Mesothelial cell of epicardium (in vitro differentiated cells): ENCODE measurements at regions not wholly inside any gene's neighbourhood (a gene's known extent, or its start where the extent isn't known, plus 50 kb on each side); places are given as distances from the start of the nearest gene placed in this dataset.
"Not testable (repeated sequence)": the region's sequence is repeated elsewhere in the genome, so short reads cannot be mapped to it uniquely, and the experiment has no call there.

ENCODE experiments used
- DNase-seq, 2 experiments: peaks; one replicate each; pipeline ENCODE4 v3.0.0; 2021; ENCODE audit warnings: low spot score in 2 of 2; ENCODE audit not compliant: unreplicated experiment in 2 of 2
- H3K27ac Mint-ChIP-seq: 2 replicates; pipeline ENCODE4 v1.8.0; 2021; ENCODE audit warnings: mixed read lengths
- H3K27me3 Mint-ChIP-seq: 2 replicates; pipeline ENCODE4 v1.8.0; 2021; ENCODE audit warnings: low read depth, mixed read lengths
- H3K36me3 Mint-ChIP-seq: 2 replicates; pipeline ENCODE4 v1.8.0; 2021; ENCODE audit warnings: mixed read lengths
- H3K4me1 Mint-ChIP-seq: 2 replicates; pipeline ENCODE4 v1.8.0; 2021; ENCODE audit warnings: mixed read lengths
- H3K4me3 Mint-ChIP-seq: 2 replicates; pipeline ENCODE4 v1.8.0; 2021; ENCODE audit warnings: mild to moderate bottlenecking, moderate library complexity, mixed read lengths
- H3K9me3 Mint-ChIP-seq: 2 replicates; pipeline ENCODE4 v1.8.0; 2021; ENCODE audit warnings: mixed read lengths
- TF ChIP-seq, protein P1 (sequence below): fragments of 200-600 bp; sonication (generic); IDR thresholded peaks from one replicate; pipeline ENCODE4 v1.5.0; 2021; ENCODE audit warnings: antibody characterized with exemption; ENCODE audit not compliant: unreplicated experiment

DNA sequence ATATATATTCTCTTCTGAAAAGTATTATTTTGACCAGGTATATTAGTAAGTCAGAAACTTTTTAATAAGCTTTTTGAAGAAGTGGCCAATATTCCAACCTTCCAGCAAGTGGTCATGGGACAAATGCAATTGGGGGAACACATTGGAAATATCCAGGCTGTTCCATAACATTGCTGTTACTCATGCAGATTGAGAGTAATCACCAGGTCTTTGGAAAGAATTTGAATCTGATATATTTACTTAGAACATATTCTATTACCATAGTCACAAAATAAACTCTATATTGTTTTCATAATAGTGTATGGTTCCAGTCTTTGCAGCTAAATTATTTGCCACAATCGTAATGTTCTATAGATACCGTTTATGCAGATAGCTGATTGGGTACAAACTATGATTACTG, 102.8 kb downstream of the TAF11L14 start:
- H3K27ac Mint-ChIP-seq: no peak overlapping the region
- H3K4me3 Mint-ChIP-seq: no peak overlapping the region
- H3K27me3 Mint-ChIP-seq: peaks cover 2% of the 10 kb centered on the region

GRCh38 chr5:17738446-17738845, 104.2 kb downstream of the TAF11L14 start:
- H3K4me3 Mint-ChIP-seq: no peak overlapping the region
- TF ChIP-seq, protein P1, sequence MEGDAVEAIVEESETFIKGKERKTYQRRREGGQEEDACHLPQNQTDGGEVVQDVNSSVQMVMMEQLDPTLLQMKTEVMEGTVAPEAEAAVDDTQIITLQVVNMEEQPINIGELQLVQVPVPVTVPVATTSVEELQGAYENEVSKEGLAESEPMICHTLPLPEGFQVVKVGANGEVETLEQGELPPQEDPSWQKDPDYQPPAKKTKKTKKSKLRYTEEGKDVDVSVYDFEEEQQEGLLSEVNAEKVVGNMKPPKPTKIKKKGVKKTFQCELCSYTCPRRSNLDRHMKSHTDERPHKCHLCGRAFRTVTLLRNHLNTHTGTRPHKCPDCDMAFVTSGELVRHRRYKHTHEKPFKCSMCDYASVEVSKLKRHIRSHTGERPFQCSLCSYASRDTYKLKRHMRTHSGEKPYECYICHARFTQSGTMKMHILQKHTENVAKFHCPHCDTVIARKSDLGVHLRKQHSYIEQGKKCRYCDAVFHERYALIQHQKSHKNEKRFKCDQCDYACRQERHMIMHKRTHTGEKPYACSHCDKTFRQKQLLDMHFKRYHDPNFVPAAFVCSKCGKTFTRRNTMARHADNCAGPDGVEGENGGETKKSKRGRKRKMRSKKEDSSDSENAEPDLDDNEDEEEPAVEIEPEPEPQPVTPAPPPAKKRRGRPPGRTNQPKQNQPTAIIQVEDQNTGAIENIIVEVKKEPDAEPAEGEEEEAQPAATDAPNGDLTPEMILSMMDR: no peak
- peaks cover 3% of the 10 kb centered on the region for H3K4me1 Mint-ChIP-seq

More for the DNA sequence above, 102.8 kb downstream of the TAF11L14 start:
- DNase-seq: no peak
- peaks cover 6% of the 10 kb centered on the region for H3K4me1 Mint-ChIP-seq
- TF ChIP-seq, protein P1: no peak
- H3K9me3 Mint-ChIP-seq: peaks cover 3% of the 10 kb centered on the region
- H3K36me3 Mint-ChIP-seq: no peaks in the 10 kb centered on the region

DNA sequence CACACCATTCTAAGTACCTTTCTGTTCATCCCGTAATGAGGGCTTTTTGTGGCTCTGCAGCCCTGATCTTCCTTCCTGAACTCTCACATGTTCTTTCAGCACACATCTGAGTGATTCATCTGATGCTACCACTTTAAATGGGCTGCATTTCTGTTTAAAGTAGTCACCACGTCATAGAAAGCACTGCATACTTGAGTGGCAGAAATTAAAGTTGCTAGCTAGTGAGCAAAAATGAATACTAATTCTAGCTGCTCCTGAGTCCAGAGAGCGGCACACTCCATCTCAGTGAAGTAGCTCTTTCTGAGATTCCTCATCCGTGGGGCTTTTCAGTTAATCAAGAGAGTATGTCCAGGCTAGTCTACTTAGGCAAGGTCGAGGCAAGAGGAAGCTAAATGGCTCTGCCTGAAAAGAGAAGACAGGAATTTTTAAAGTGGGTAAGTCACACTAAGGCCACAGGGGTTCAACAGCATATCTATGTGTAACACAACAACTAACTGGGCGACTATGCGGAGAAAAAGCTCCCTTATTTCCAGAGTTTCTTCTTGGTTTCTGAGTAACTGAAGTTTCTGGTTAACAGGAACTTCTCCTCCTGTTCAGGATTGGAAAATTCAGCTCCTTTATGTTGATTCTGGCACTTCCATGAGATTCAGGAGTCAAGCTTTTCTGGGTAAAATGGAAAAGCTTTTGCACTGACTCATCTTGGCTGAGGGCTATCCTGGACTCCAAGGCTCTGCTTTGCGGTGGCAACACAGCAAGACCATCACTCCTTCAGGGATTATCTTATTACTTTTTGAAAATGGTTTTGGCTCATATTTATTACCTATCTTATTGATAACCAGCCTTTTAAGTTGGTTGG, 109.5 kb downstream of the TAF11L14 start:
- Mint-ChIP-seq H3K36me3 (no peaks in the 10 kb centered on the region), H3K9me3 (no peaks in the 10 kb centered on the region), H3K4me3 (no peak overlapping the region), H3K27ac (peak overlapping the region; percentile 57), H3K4me1 (peaks cover 10% of the 10 kb centered on the region), H3K27me3 (no peaks in the 10 kb centered on the region)
- DNase-seq: no peak
- TF ChIP-seq, protein P1: no peak

More at GRCh38 chr5:17738446-17738845, 104.2 kb downstream of the TAF11L14 start:
- DNase-seq: no peak
- H3K9me3 Mint-ChIP-seq: peaks cover 3% of the 10 kb centered on the region
- peaks cover 2% of the 10 kb centered on the region for H3K27me3 Mint-ChIP-seq
- H3K36me3 Mint-ChIP-seq: no peaks in the 10 kb centered on the region
- H3K27ac Mint-ChIP-seq: no peak overlapping the region

- TF ChIP-seq, protein P1: no peak
- peaks cover 10% of the 10 kb centered on the region for H3K4me1 Mint-ChIP-seq
- no peak overlapping the region for H3K4me3 Mint-ChIP-seq
- no peaks in the 10 kb centered on the region for H3K36me3 Mint-ChIP-seq
- H3K27ac Mint-ChIP-seq: no peak overlapping the region
- no peaks in the 10 kb centered on the region for H3K9me3 Mint-ChIP-seq
- H3K27me3 Mint-ChIP-seq: no peaks in the 10 kb centered on the region
- no peak for DNase-seq
Measured at GRCh38 chr5:17748201-17748600, 113.9 kb downstream of the TAF11L14 start.

GRCh38 chr5:17748941-17749340, 114.7 kb downstream of the TAF11L14 start:
- Mint-ChIP-seq H3K9me3 (peaks cover under 1% of the 10 kb centered on the region), H3K4me3 (no peak overlapping the region), H3K27ac (no peak overlapping the region), H3K27me3 (no peaks in the 10 kb centered on the region), H3K36me3 (no peaks in the 10 kb centered on the region), H3K4me1 (peaks cover 4% of the 10 kb centered on the region)
- DNase-seq: no peak
- TF ChIP-seq, protein P1: no peak

DNA sequence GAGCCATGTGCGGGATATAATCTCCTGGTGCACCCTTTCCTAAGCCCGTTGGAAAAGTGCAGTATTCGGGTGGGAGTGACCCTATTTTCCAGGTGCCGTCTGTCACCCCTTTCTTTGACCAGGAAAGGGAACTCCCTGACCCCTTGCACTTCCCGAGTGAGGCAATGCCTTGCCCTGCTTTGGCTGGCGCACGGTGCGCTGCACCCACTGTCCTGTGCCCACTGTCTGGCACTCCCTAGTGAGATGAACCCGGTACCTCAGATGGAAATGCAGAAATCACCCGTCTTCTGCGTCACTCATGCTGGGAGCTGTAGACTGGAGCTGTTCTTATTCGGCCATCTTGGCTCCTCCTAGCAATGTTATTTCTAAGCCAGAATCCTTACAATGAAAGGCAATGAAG, 121.1 kb downstream of the TAF11L14 start:
- not testable (repeated sequence) for H3K4me1 Mint-ChIP-seq

More for the DNA sequence above, 121.1 kb downstream of the TAF11L14 start:
- not testable (repeated sequence) for H3K27me3 Mint-ChIP-seq, DNase-seq, H3K27ac Mint-ChIP-seq, H3K36me3 Mint-ChIP-seq, H3K4me3 Mint-ChIP-seq
- peaks cover 19% of the 10 kb centered on the region for H3K9me3 Mint-ChIP-seq
